ENCODE measurements at regions not wholly inside any gene's neighbourhood (a gene's known extent, or its start where the extent isn't known, plus 50 kb on each side); places are given as distances from the start of the nearest gene placed in this dataset.
"Not testable (repeated sequence)": the region's sequence is repeated elsewhere in the genome, so short reads cannot be mapped to it uniquely, and the experiment has no call there.

- not testable (repeated sequence) for H3K4me3 ChIP-seq (ENCODE audit: low read depth, low read length)
- TF ChIP-seq, protein P1, sequence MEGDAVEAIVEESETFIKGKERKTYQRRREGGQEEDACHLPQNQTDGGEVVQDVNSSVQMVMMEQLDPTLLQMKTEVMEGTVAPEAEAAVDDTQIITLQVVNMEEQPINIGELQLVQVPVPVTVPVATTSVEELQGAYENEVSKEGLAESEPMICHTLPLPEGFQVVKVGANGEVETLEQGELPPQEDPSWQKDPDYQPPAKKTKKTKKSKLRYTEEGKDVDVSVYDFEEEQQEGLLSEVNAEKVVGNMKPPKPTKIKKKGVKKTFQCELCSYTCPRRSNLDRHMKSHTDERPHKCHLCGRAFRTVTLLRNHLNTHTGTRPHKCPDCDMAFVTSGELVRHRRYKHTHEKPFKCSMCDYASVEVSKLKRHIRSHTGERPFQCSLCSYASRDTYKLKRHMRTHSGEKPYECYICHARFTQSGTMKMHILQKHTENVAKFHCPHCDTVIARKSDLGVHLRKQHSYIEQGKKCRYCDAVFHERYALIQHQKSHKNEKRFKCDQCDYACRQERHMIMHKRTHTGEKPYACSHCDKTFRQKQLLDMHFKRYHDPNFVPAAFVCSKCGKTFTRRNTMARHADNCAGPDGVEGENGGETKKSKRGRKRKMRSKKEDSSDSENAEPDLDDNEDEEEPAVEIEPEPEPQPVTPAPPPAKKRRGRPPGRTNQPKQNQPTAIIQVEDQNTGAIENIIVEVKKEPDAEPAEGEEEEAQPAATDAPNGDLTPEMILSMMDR (conservative IDR thresholded peaks at IDR 0.05; ENCODE audit: low read depth, low read length): peak; percentile 10
These were observed 326.8 kb downstream of the BCL2L11 start for GRCh38 chr2:111447482-111447881.

GRCh38 chr2:111448796-111449195, 328.1 kb downstream of the BCL2L11 start:
- not testable (repeated sequence) for DNase-seq (ENCODE audit: low read depth); H3K4me3 ChIP-seq (ENCODE audit: low read depth, low read length)

More at GRCh38 chr2:111447482-111447881, 326.8 kb downstream of the BCL2L11 start:
- not testable (repeated sequence) for DNase-seq (ENCODE audit: low read depth)

GRCh38 chr2:111450526-111450925, 329.8 kb downstream of the BCL2L11 start:
- not testable (repeated sequence) for H3K4me3 ChIP-seq (ENCODE audit: low read depth, low read length); DNase-seq (ENCODE audit: low read depth)

- not testable (repeated sequence) for H3K4me3 ChIP-seq (ENCODE audit: low read depth, low read length); DNase-seq (ENCODE audit: low read depth)
These were observed 331.0 kb downstream of the BCL2L11 start for GRCh38 chr2:111451692-111452199.

- not testable (repeated sequence) for H3K4me3 ChIP-seq (ENCODE audit: low read depth, low read length)
These were observed 331.5 kb downstream of the BCL2L11 start for GRCh38 chr2:111452208-111452607.

DNA sequence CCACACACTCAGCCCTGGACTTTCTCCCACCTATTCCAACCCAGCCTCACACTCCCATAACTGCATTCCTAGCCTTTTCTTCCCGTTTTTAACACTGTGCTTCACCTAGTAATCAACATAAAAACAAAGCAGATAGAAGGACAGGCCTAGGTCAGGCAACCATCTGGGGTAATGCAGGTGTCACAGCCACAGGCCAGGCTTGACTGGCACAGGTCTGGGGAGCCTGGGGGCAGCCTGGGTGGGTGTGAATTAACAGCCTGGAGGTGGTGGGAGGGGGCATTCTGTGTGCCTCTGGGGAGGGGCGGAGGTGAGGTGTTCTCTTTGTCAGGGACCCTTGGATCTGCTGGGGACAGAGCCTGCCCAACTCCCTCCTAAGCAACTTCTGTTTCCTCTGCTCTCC, 332.6 kb downstream of the BCL2L11 start:
- not testable (repeated sequence) for H3K4me3 ChIP-seq (ENCODE audit: low read depth, low read length); DNase-seq (ENCODE audit: low read depth)

More at GRCh38 chr2:111452208-111452607, 331.5 kb downstream of the BCL2L11 start:
- not testable (repeated sequence) for DNase-seq (ENCODE audit: low read depth)

GRCh38 chr2:111453816-111454215, 333.1 kb downstream of the BCL2L11 start:
- not testable (repeated sequence) for DNase-seq (ENCODE audit: low read depth); H3K4me3 ChIP-seq (ENCODE audit: low read depth, low read length)

DNA sequence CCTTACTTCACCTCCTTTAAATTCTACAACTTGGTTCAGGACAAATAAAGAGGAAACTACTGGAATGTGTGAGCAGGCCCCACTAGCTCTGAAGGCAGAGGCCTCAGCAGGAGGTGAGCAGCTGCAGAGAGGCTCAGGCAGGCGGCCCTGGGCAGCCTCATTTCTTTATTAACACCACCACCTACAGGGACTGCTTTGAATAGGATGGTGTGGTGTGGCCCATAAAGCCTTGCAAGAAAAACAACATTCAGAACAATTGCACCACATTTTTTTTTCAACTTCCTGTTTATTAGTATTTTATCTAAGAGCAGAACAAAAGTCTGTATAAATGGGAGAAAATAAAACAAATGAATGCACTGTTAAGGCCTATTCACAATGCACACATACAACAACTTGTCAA, 333.7 kb downstream of the BCL2L11 start:
- TF ChIP-seq, protein P1 (conservative IDR thresholded peaks at IDR 0.05; ENCODE audit: low read depth, low read length): peak; percentile 14
- peak; percentile 30 for DNase-seq (ENCODE audit: low read depth)
- H3K4me3 ChIP-seq (ENCODE audit: low read depth, low read length): not testable (repeated sequence)

- not testable (repeated sequence) for DNase-seq (ENCODE audit: low read depth); H3K4me3 ChIP-seq (ENCODE audit: low read depth, low read length)
These were observed 334.6 kb downstream of the BCL2L11 start for GRCh38 chr2:111455016-111456015.

- DNase-seq (ENCODE audit: low read depth); H3K4me3 ChIP-seq (ENCODE audit: low read depth, low read length): not testable (repeated sequence)
These were observed 336.5 kb downstream of the BCL2L11 start for GRCh38 chr2:111457191-111457590.

GRCh38 chr2:111460901-111461300, 340.2 kb downstream of the BCL2L11 start:
- not testable (repeated sequence) for H3K4me3 ChIP-seq (ENCODE audit: low read depth, low read length); DNase-seq (ENCODE audit: low read depth)

DNA sequence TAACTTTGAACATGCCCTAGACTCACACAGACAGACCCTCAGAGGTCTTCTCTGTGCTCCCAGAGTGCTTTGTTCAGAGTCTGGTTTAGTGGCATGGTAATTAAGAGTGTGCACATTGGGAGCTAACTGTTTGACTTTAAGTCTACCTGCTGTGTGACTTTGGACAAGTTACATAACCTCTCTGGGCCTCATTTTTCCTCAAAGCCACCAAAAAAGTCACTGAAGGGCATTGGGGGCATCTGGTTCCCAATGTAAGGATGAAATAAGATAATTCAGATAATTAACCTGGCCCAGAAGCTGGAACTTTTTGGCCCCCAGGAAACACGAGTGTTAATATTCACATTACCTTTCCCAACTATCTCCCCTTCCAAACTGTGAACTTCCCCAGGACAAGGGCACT, 341.1 kb downstream of the BCL2L11 start:
- DNase-seq (ENCODE audit: low read depth); H3K4me3 ChIP-seq (ENCODE audit: low read depth, low read length): not testable (repeated sequence)

- DNase-seq (ENCODE audit: low read depth); H3K4me3 ChIP-seq (ENCODE audit: low read depth, low read length): not testable (repeated sequence)
These were observed 341.9 kb downstream of the BCL2L11 start for GRCh38 chr2:111462572-111462971.

GRCh38 chr2:111463238-111463848, 342.6 kb downstream of the BCL2L11 start:
- peak overlapping the region; percentile 10 for H3K4me3 ChIP-seq (ENCODE audit: low read depth, low read length)
- DNase-seq (ENCODE audit: low read depth): not testable (repeated sequence)

DNA sequence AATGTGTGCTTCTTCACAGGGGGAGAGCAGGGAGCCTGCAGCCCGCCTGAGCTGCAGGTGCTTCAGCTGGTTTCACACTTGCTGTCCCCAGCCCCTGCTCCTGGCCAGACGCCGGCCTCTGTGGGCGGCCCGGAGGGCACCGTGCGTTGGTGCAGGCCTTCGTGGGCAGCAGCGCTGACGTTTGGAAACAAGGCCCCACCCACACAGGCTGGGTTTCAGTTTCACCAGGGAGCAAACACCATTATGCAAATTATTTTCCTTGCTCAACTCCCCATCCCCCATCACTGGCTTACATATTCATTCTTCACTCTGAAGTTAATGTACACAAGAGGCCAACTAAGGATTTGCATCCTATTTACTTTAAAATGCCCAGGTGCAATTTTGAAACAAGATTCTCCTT, 343.2 kb downstream of the BCL2L11 start:
- DNase-seq (ENCODE audit: low read depth): not testable (repeated sequence)
- peak overlapping the region; percentile 10 for H3K4me3 ChIP-seq (ENCODE audit: low read depth, low read length)

DNA sequence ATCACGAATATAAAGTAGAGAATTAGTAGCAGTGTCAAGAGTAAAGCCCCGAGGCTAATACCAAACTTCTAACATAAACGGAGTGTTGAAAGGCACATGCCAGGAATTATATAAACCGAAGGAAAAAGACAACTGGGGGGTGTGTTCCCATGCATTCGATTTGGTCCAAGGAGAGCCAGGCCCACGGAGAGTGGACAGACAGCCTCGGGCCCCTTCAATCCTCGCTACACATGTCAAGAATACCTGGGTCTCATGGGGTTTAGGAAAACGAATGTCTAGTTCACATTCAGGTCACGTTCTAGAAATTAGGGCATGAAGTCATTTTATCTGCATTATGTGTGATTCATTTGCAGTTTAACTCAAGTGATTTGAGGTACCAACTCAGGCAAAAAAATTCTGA, 343.7 kb downstream of the BCL2L11 start:
- not testable (repeated sequence) for DNase-seq (ENCODE audit: low read depth)

DNA sequence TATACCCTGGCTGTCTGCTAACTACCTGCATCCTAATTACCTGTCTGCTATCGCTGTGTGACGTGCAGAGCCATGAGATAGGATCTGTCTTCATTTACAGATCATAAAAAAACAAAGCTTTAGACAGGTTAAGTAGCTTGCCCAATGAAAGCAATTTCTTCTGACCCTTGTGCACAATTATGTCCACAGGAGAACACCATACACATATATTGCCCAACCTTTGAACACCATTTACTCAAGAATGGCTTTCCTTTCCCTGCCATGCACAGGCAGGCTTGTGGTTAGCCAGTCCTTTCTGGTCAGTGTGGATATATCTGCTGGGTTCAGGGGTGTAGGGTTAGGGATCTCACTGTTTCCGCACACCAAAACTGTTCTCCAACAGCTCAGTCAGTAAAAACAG, 344.8 kb downstream of the BCL2L11 start:
- H3K4me3 ChIP-seq (ENCODE audit: low read depth, low read length); DNase-seq (ENCODE audit: low read depth): not testable (repeated sequence)

More for the DNA sequence above, 343.7 kb downstream of the BCL2L11 start:
- not testable (repeated sequence) for H3K4me3 ChIP-seq (ENCODE audit: low read depth, low read length)

Data from epithelial cell of proximal tubule (primary cell).